ENCODE measurements at regions not wholly inside any gene's neighbourhood (a gene's known extent, or its start where the extent isn't known, plus 50 kb on each side); places are given as distances from the start of the nearest gene placed in this dataset.

- ChIA-PET CTCF (no interaction called here), POLR2A (no interaction called here)
- Histone ChIP-seq H4K20me1 (ENCODE audit: insufficient read depth) (no peaks in the 10 kb centered on the region), H2AFZ (ENCODE audit: low read depth) (no peak overlapping the region), H3K9me3 (no peaks in the 10 kb centered on the region), H3K36me3 (replicated peaks in 1 of 2; ENCODE audit: control insufficient read depth in 1 of 2, insufficient read depth in 2 of 2, low read length in 1 of 2) (no peaks in the 10 kb centered on the region), H3F3A (replicated peaks; ENCODE audit: insufficient read depth) (no peaks in the 10 kb centered on the region), H3K27me3 (ENCODE audit: insufficient read depth) (no peaks in the 10 kb centered on the region), H3K27ac (ENCODE audit: low read depth in 2 of 2, low read length in 1 of 2) (no peak overlapping the region), H3K9ac (no peak overlapping the region), H3K4me1 (ENCODE audit: control insufficient read depth in 1 of 2, insufficient read depth in 2 of 2, low read depth in 1 of 2, low read length in 1 of 2) (no peaks in the 10 kb centered on the region), H3K79me2 (ENCODE audit: insufficient read depth) (no peaks in the 10 kb centered on the region), H3K4me2 (no peak overlapping the region), H3K9me2 (no peaks in the 10 kb centered on the region), H3K4me3 (ENCODE audit: low read depth in 2 of 2, low read length in 1 of 2) (no peak overlapping the region)
- DNase-seq, result no peak
- WGBS (ENCODE audit: low lambda C conversion rate), result 25% methylated on average over 1 of the region's 1 CpG
- TF ChIP-seq CHD2 (IDR thresholded peaks at IDR 0.05; ENCODE audit: low read length, partially characterized antibody) (no peak), RAD21 (IDR thresholded peaks at IDR 0.05; ENCODE audit: low read length) (no peak), EP300 (IDR thresholded peaks at IDR 0.05; ENCODE audit: borderline replicate concordance in 1 of 2, low read depth in 1 of 2, low read length in 1 of 2) (no peak), SMC3 (IDR thresholded peaks at IDR 0.05; ENCODE audit: low read depth, low read length) (no peak), RFX5 (IDR thresholded peaks at IDR 0.05; ENCODE audit: low read length) (no peak)
- TF ChIP-seq, protein P1, sequence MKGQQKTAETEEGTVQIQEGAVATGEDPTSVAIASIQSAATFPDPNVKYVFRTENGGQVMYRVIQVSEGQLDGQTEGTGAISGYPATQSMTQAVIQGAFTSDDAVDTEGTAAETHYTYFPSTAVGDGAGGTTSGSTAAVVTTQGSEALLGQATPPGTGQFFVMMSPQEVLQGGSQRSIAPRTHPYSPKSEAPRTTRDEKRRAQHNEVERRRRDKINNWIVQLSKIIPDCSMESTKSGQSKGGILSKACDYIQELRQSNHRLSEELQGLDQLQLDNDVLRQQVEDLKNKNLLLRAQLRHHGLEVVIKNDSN (IDR thresholded peaks at IDR 0.05; ENCODE audit: borderline replicate concordance, low read depth), result no peak
Measured at GRCh38 chr14:43480976-43481375, 1026.1 kb downstream of the FSCB start.

DNA sequence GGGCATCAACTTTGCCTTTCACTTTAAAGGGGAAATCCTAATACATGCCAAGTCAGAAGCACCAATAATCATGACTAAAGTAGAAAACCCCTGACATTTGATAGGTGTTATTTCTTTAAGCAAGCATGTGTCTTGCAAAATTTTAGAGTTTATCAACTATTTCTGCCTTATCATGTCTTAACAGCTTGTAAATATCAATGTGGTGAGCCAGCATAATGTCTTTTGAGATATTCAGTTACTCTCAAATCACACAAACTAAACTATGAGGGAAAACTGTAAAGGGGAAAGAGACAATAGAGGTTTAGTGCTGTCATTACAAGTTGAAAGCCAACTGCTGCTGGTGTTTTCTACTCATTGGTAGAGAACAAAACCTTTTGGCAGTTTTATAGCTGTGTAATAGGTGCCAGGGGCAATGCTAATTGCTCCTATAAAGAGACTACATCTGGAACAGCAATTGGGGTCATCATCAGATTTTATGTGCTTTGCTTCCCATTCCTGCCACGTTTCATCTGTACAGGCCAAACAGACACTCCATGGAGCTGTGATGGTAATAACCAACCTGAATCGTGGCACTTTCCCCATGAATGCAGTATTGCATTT lies 1027.4 kb downstream of the FSCB start:
- Histone ChIP-seq H3K27me3 (ENCODE audit: insufficient read depth) (no peaks in the 10 kb centered on the region), H3K79me2 (ENCODE audit: insufficient read depth) (no peaks in the 10 kb centered on the region), H3K9ac (no peak overlapping the region), H3K4me2 (no peak overlapping the region), H3K36me3 (replicated peaks in 1 of 2; ENCODE audit: control insufficient read depth in 1 of 2, insufficient read depth in 2 of 2, low read length in 1 of 2) (no peaks in the 10 kb centered on the region), H3K9me3 (no peaks in the 10 kb centered on the region), H3F3A (replicated peaks; ENCODE audit: insufficient read depth) (no peaks in the 10 kb centered on the region), H3K4me1 (ENCODE audit: control insufficient read depth in 1 of 2, insufficient read depth in 2 of 2, low read depth in 1 of 2, low read length in 1 of 2) (no peaks in the 10 kb centered on the region), H3K27ac (ENCODE audit: low read depth in 2 of 2, low read length in 1 of 2) (no peak overlapping the region), H4K20me1 (ENCODE audit: insufficient read depth) (no peaks in the 10 kb centered on the region), H2AFZ (ENCODE audit: low read depth) (no peak overlapping the region), H3K9me2 (no peaks in the 10 kb centered on the region), H3K4me3 (ENCODE audit: low read depth in 2 of 2, low read length in 1 of 2) (no peak overlapping the region)
- ChIA-PET POLR2A (no interaction called here), CTCF (no interaction called here)
- TF ChIP-seq RFX5 (IDR thresholded peaks at IDR 0.05; ENCODE audit: low read length) (no peak), FOXJ3 (CRISPR knock-in tag; IDR thresholded peaks at IDR 0.05) (no peak), YY1 (IDR thresholded peaks at IDR 0.05; ENCODE audit: low read depth) (no peak), MEF2A (IDR thresholded peaks at IDR 0.05; ENCODE audit: borderline replicate concordance, low read depth) (no peak), ELF1 (IDR thresholded peaks at IDR 0.05) (no peak), NRF1 (IDR thresholded peaks at IDR 0.05; ENCODE audit: low read depth, low read length) (no peak), GATA2 (CRISPR knock-in tag; IDR thresholded peaks at IDR 0.05) (no peak), JUND (IDR thresholded peaks at IDR 0.05) (no peak), SMC3 (IDR thresholded peaks at IDR 0.05; ENCODE audit: low read depth, low read length) (no peak), TCF12 (IDR thresholded peaks at IDR 0.05) (no peak), GABPA (IDR thresholded peaks at IDR 0.05; ENCODE audit: low read depth) (no peak), RAD21 (IDR thresholded peaks at IDR 0.05; ENCODE audit: low read length) (no peak), FOXM1 (IDR thresholded peaks at IDR 0.05; ENCODE audit: low read depth) (no peak), RCOR1 (IDR thresholded peaks at IDR 0.05; ENCODE audit: low read length) (no peak), TEAD4 (IDR thresholded peaks at IDR 0.05; ENCODE audit: borderline replicate concordance, insufficient read depth) (no peak), SIN3A (IDR thresholded peaks at IDR 0.05; ENCODE audit: borderline replicate concordance, low read depth, low read length) (no peak), REST (IDR thresholded peaks at IDR 0.05; ENCODE audit: low read depth, low read length) (no peak), EZH2phosphoT487 (IDR thresholded peaks at IDR 0.05; ENCODE audit: borderline replicate concordance, low read depth) (no peak)
- TF ChIP-seq, protein P2, sequence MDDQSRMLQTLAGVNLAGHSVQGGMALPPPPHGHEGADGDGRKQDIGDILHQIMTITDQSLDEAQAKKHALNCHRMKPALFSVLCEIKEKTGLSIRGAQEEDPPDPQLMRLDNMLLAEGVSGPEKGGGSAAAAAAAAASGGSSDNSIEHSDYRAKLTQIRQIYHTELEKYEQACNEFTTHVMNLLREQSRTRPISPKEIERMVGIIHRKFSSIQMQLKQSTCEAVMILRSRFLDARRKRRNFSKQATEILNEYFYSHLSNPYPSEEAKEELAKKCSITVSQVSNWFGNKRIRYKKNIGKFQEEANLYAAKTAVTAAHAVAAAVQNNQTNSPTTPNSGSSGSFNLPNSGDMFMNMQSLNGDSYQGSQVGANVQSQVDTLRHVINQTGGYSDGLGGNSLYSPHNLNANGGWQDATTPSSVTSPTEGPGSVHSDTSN (IDR thresholded peaks at IDR 0.05), result no peak
- TF ChIP-seq, protein P3, sequence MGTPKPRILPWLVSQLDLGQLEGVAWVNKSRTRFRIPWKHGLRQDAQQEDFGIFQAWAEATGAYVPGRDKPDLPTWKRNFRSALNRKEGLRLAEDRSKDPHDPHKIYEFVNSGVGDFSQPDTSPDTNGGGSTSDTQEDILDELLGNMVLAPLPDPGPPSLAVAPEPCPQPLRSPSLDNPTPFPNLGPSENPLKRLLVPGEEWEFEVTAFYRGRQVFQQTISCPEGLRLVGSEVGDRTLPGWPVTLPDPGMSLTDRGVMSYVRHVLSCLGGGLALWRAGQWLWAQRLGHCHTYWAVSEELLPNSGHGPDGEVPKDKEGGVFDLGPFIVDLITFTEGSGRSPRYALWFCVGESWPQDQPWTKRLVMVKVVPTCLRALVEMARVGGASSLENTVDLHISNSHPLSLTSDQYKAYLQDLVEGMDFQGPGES (IDR thresholded peaks at IDR 0.05; ENCODE audit: low read depth, low read length), result no peak
- 16% methylated on average over 2 of the region's 2 CpGs for WGBS (ENCODE audit: low lambda C conversion rate)
- DNase-seq, result no peak

All from SK-N-SH (cell line).